GM12878 (cell line): ENCODE measurements at regions not wholly inside any gene's neighbourhood (a gene's known extent, or its start where the extent isn't known, plus 50 kb on each side); places are given as distances from the start of the nearest gene placed in this dataset.
A peak's percentile ranks its signal among the peaks of the same experiment; 100 is the strongest.

Experiments
- ATAC-seq: fragments of 200-7000 bp; cut with Tn5 transposase; 3 replicates; pipeline ENCODE4 v1.9.1; 2020; ENCODE audit warnings: mild to moderate bottlenecking, moderate library complexity
- BruUV-seq: library from RNA; stranded (reverse); fragments of 400-500 nt; replicated peaks from 2 replicates; lab custom pipeline; 2021; lab: Mats Ljungman, UMichigan
- CTCF ChIA-PET: fragments of 300-600 bp; sonication (Branson Sonifier 250); formaldehyde crosslinking; extraction: SDS; loops from one replicate; lab custom pipeline; 2021; ENCODE audit warnings: inconsistent platforms; lab: Yijun Ruan, JAX
- POLR2A ChIA-PET: fragments of 350-600 bp; formaldehyde crosslinking; extraction: SDS; loops from one replicate; lab custom pipeline; 2021; ENCODE audit warnings: inconsistent platforms; lab: Charles Lee
- RAD21 ChIA-PET: fragments of 300-600 bp; sonication (Branson Sonifier 250); formaldehyde crosslinking; loops from one replicate; lab custom pipeline; 2023; ENCODE audit warnings: antibody characterized with exemption; ENCODE audit not compliant: unreplicated experiment; lab: Charles Lee
- SMC1A ChIA-PET: fragments of 300-600 bp; sonication (Branson Sonifier 250); formaldehyde crosslinking; loops from one replicate; lab custom pipeline; 2023; ENCODE audit not compliant: unreplicated experiment, uncharacterized antibody; lab: Charles Lee
- DNase-seq: peaks from one replicate; pipeline ENCODE4 v3.0.0-alpha.2; 2011; ENCODE audit warnings: low read depth, low spot score
- FAIRE-seq: peaks from 3 replicates; lab custom pipeline; 2011; peaks lifted over from hg19 to GRCh38; lab: Jason Lieb, UNC
- H2AFZ ChIP-seq: 2 replicates; pipeline ENCODE4 v1.6.0; 2011; ENCODE audit warnings: low read depth, low read length, control low read depth; ENCODE audit not compliant: control insufficient read depth
- H3K27ac ChIP-seq: 2 replicates; pipeline ENCODE4 v1.5.1; 2011; ENCODE audit warnings: control low read depth; ENCODE audit not compliant: control insufficient read depth, insufficient read depth
- H3K27me3 ChIP-seq, 2 experiments: replicated peaks in 1 of 2; 2 replicates each; pipeline versions ENCODE4 v1.6.0 to v1.6.1; 2011; ENCODE audit warnings: low read length in 1 of 2; ENCODE audit not compliant: control insufficient read depth in 2 of 2, insufficient read depth in 2 of 2
- H3K36me3 ChIP-seq, 2 experiments: 2 replicates each; pipeline ENCODE4 v1.5.1; 2011; ENCODE audit warnings: low read length in 1 of 2; ENCODE audit not compliant: control insufficient read depth in 2 of 2, insufficient read depth in 2 of 2
- H3K4me1 ChIP-seq: 2 replicates; pipeline ENCODE4 v1.6.1; 2011; ENCODE audit warnings: mild to moderate bottlenecking, low read length, moderate library complexity, mixed read lengths; ENCODE audit not compliant: control insufficient read depth, insufficient read depth
- H3K4me2 ChIP-seq: 2 replicates; pipeline ENCODE4 v1.6.0; 2011; ENCODE audit warnings: control low read depth; ENCODE audit not compliant: control insufficient read depth, insufficient read depth
- H3K4me3 ChIP-seq: fragments of 200-600 bp; sonication (generic); 2 replicates; pipeline ENCODE4 v1.5.1; 2016
- H3K79me2 ChIP-seq: 2 replicates; pipeline ENCODE4 v1.6.0; 2011; ENCODE audit warnings: low read length; ENCODE audit not compliant: control insufficient read depth, insufficient read depth
- H3K9ac ChIP-seq: 2 replicates; pipeline ENCODE4 v1.8.0; 2011; ENCODE audit warnings: low read length, control low read depth, mixed read lengths; ENCODE audit not compliant: control insufficient read depth, insufficient read depth
- H3K9me3 ChIP-seq: replicated peaks from 3 replicates; pipeline ENCODE4 v1.5.1; 2011; ENCODE audit warnings: mild to moderate bottlenecking, low read length; ENCODE audit not compliant: control insufficient read depth, insufficient read depth
- H4K20me1 ChIP-seq: 2 replicates; pipeline ENCODE4 v1.6.0; 2011; ENCODE audit not compliant: control insufficient read depth, insufficient read depth
- CBFB ChIP-seq: IDR thresholded peaks from 2 replicates; pipeline ENCODE4 v1.6.1; 2016; ENCODE audit warnings: antibody characterized with exemption, low read depth
- CTCF ChIP-seq, 3 experiments: IDR thresholded peaks in 2 of 3; conservative IDR thresholded peaks in 1 of 3; 2 replicates each; pipeline ENCODE4 v1.5.1; 2011; ENCODE audit warnings: low read depth in 3 of 3, low read length in 3 of 3, mild to moderate bottlenecking in 3 of 3, control low read depth in 2 of 3, moderate library complexity in 2 of 3, inconsistent platforms in 1 of 3, mixed read lengths in 1 of 3; ENCODE audit not compliant: control insufficient read depth in 2 of 3, insufficient read depth in 1 of 3; ENCODE audit errors: extremely low read depth in 1 of 3
- IKZF1 ChIP-seq: fragments of 450-650 bp; conservative IDR thresholded peaks from 2 replicates; pipeline ENCODE4 v1.6.1; 2017; ENCODE audit warnings: antibody characterized with exemption, mild to moderate bottlenecking
- JUND ChIP-seq: IDR thresholded peaks from 2 replicates; pipeline ENCODE4 v1.6.1; 2012; ENCODE audit warnings: low read depth, mild to moderate bottlenecking, low read length, improper control_type of control experiment, moderate library complexity
- LARP7 ChIP-seq: fragments of 450-650 bp; IDR thresholded peaks from 2 replicates; pipeline ENCODE4 v1.6.1; 2017; ENCODE audit warnings: mild to moderate bottlenecking
- MEF2A ChIP-seq: IDR thresholded peaks from 2 replicates; pipeline ENCODE4 v1.6.1; 2011; ENCODE audit warnings: low read depth, mild to moderate bottlenecking, low read length, moderate library complexity; ENCODE audit not compliant: insufficient read depth
- NR2C2 ChIP-seq: IDR thresholded peaks from 2 replicates; pipeline ENCODE4 v1.6.1; 2011; ENCODE audit warnings: borderline replicate concordance, low read depth; ENCODE audit not compliant: control insufficient read depth, insufficient read length
- POU2F2 ChIP-seq: IDR thresholded peaks from 3 replicates; pipeline ENCODE4 v1.6.1; 2011; ENCODE audit warnings: low read depth, mild to moderate bottlenecking, low read length, borderline replicate concordance
- RAD21 ChIP-seq: IDR thresholded peaks from 2 replicates; pipeline ENCODE4 v1.6.1; 2011; ENCODE audit warnings: mild to moderate bottlenecking, low read depth, low read length, moderate library complexity; ENCODE audit not compliant: insufficient read depth
- RUNX3 ChIP-seq: IDR thresholded peaks from 2 replicates; pipeline ENCODE4 v1.6.1; 2012; ENCODE audit warnings: low read length, inconsistent platforms
- SMC3 ChIP-seq: IDR thresholded peaks from 2 replicates; pipeline ENCODE4 v1.6.1; 2011; ENCODE audit warnings: low read length, improper control_type of control experiment, borderline replicate concordance
- TCF12 ChIP-seq: IDR thresholded peaks from 2 replicates; pipeline ENCODE4 v1.6.1; 2011; ENCODE audit warnings: low read depth, mild to moderate bottlenecking, low read length
- YY1 ChIP-seq: IDR thresholded peaks from 2 replicates; pipeline ENCODE4 v1.6.1; 2011; ENCODE audit warnings: low read depth, mild to moderate bottlenecking, low read length
- WGBS: methylation state at CpG from one replicate; pipeline ENCODE4 v1.1.6; 2016; ENCODE audit warnings: low lambda C conversion rate; ENCODE audit not compliant: insufficient replicate concordance, insufficient coverage; ENCODE audit errors: missing lambda C conversion rate; 5-methylcytosine and 5-hydroxymethylcytosine counted together
- in situ Hi-C: fragments of 300-500 bp; cut with MboI; formaldehyde crosslinking; loops from 9 replicates; pipeline ENCODE4 v1.14.3; 2018; ENCODE audit warnings: mixed read lengths
- intact Hi-C: fragments of 100-400 bp; cut with micrococcal nuclease; formaldehyde crosslinking; loops from one replicate; pipeline ENCODE4 v1.14.2; 2022; ENCODE audit not compliant: unreplicated experiment

GRCh38 chr13:99658261-99658991 is 157.2 kb downstream of the TM9SF2 start:
- FAIRE-seq (no peak), DNase-seq (no peak), ATAC-seq (peak; percentile 61)
- Histone ChIP-seq H3K27me3 (no peaks in the 10 kb centered on the region), H3K9ac (peak overlapping the region; percentile 52), H3K36me3 (no peaks in the 10 kb centered on the region), H3K4me2 (peak overlapping the region; percentile 91), H3K4me1 (peaks cover 7% of the 10 kb centered on the region), H2AFZ (peak overlapping the region; percentile 71), H3K79me2 (no peaks in the 10 kb centered on the region), H3K9me3 (no peaks in the 10 kb centered on the region), H3K27ac (no peak overlapping the region), H4K20me1 (no peaks in the 10 kb centered on the region), H3K4me3 (peak overlapping the region; percentile 67)
- intact Hi-C loops (loop anchor here (5.0 to 10.0 kb wide), 3 partner anchors 259 to 1469 kb away; no protein-coding TSS in a partner anchor), in situ Hi-C loops (loop anchor here (5.0 to 10.0 kb wide), 3 partner anchors 576 to 1466 kb away; no protein-coding TSS in a partner anchor)
- 41% methylated on average over 22 of the region's 26 CpGs for WGBS
- BruUV-seq, result no TSS peak
- POLR2A ChIA-PET, result no interaction called here
- SMC1A ChIA-PET, result interaction anchor here (0.5 to 4.3 kb wide), 4 partner anchors 77 to 1469 kb away, joined by 3 to 14 read pairs (median 6); no protein-coding TSS in a partner anchor
- CTCF ChIA-PET, result interaction anchor here (0.6 to 3.9 kb wide), 9 partner anchors 52 to 860 kb away, joined by 3 to 23 read pairs (median 3); partner anchors contain the start of gene CLYBL
- TF ChIP-seq CBFB (0 out of 2 replicates have a peak, but pooled peaks have one; percentile 27), NR2C2 (no peak), YY1 (peak; percentile 83), RUNX3 (peak; percentile 29), IKZF1 (no peak), TCF12 (0 out of 2 replicates have a peak, but pooled peaks have one; percentile 33), JUND (no peak), MEF2A (0 out of 2 replicates have a peak, but pooled peaks have one; percentile 40), LARP7 (no peak), CTCF (IDR thresholded peaks at IDR 0.05 in 2 of 3, conservative IDR thresholded peaks at IDR 0.05 in 1 of 3; ENCODE audit: control insufficient read depth in 2 of 3, extremely low read depth in 1 of 3, insufficient read depth in 1 of 3, low read depth in 3 of 3, low read length in 3 of 3) (peak; percentile 36 to 64 (median 61); a peak in 5 of 6 replicates), SMC3 (peak; percentile 37; the same call in 1 of the 2 replicates), POU2F2 (0 out of 3 replicates have a peak, but pooled peaks have one; percentile 23), RAD21 (peak; percentile 90)
- RAD21 ChIA-PET, result interaction anchor here (1.4 kb wide), 1 partner anchor 577 kb away, joined by 4 read pairs; no protein-coding TSS in a partner anchor
